Neural cell (in vitro differentiated cells): ENCODE measurements at regions not wholly inside any gene's neighbourhood (a gene's known extent, or its start where the extent isn't known, plus 50 kb on each side); places are given as distances from the start of the nearest gene placed in this dataset.

ENCODE experiments used
- H2AFZ ChIP-seq: fragments of 200-600, 300-800 bp; sonication (generic), shearing (Covaris generic); 2 replicates; pipeline ENCODE4 v1.6.0; 2014; ENCODE audit warnings: low read depth, mild to moderate bottlenecking, antibody characterized with exemption, low read length, moderate library complexity
- H3F3A ChIP-seq: fragments of 200-600 bp; shearing (Covaris generic); 2 replicates; pipeline ENCODE4 v1.6.1; 2016; ENCODE audit warnings: mild to moderate bottlenecking, moderate library complexity, mixed read lengths, antibody characterized with exemption, low read length; ENCODE audit not compliant: insufficient read depth, poor library complexity, severe bottlenecking
- H3K27ac ChIP-seq: fragments of 200-600, 300-800 bp; sonication (generic), shearing (Covaris generic); 2 replicates; pipeline ENCODE4 v1.5.1; 2014; ENCODE audit warnings: mild to moderate bottlenecking, low read length, moderate library complexity
- H3K27me3 ChIP-seq: fragments of 300-800, 200-600 bp; sonication (generic), shearing (Covaris generic); 2 replicates; pipeline ENCODE4 v1.6.0; 2014; ENCODE audit warnings: mild to moderate bottlenecking, low read depth, low read length, moderate library complexity; ENCODE audit not compliant: insufficient read depth
- H3K36me3 ChIP-seq: fragments of 300-800, 200-600 bp; sonication (generic), shearing (Covaris generic); 2 replicates; pipeline ENCODE4 v1.5.1; 2014; ENCODE audit warnings: mild to moderate bottlenecking, antibody characterized with exemption, low read length, moderate library complexity; ENCODE audit not compliant: insufficient read depth
- H3K4me2 ChIP-seq: fragments of 300-800, 200-600 bp; sonication (generic), shearing (Covaris generic); 2 replicates; pipeline ENCODE4 v1.6.0; 2014; ENCODE audit warnings: mild to moderate bottlenecking, low read length
- H3K4me3 ChIP-seq: fragments of 300-800, 200-600 bp; sonication (generic), shearing (Covaris generic); 2 replicates; pipeline ENCODE4 v1.5.1; 2014; ENCODE audit warnings: mild to moderate bottlenecking, low read length, moderate library complexity
- H3K79me2 ChIP-seq: fragments of 200-600 bp; shearing (Covaris generic); replicated peaks from 2 replicates; pipeline ENCODE4 v1.6.0; 2014; ENCODE audit warnings: mild to moderate bottlenecking, low read length, moderate library complexity; ENCODE audit not compliant: insufficient read depth
- H3K9ac ChIP-seq: fragments of 300-800, 200-600 bp; sonication (generic), shearing (Covaris generic); 2 replicates; pipeline ENCODE4 v1.6.1; 2016; ENCODE audit warnings: mild to moderate bottlenecking, low read length, mixed read lengths
- H3K9me2 ChIP-seq: fragments of 200-600 bp; shearing (Covaris generic); 2 replicates; pipeline ENCODE4 v1.6.1; 2016; ENCODE audit warnings: mild to moderate bottlenecking, low read length, mixed read lengths; ENCODE audit not compliant: insufficient read depth
- H3K9me3 ChIP-seq: fragments of 200-600, 300-800 bp; sonication (generic), shearing (Covaris generic); 2 replicates; pipeline ENCODE4 v1.6.1; 2016; ENCODE audit warnings: mild to moderate bottlenecking, mixed run types, low read length, moderate library complexity, mixed read lengths
- H4K20me1 ChIP-seq: fragments of 200-600 bp; shearing (Covaris generic); 2 replicates; pipeline ENCODE4 v1.6.1; 2016; ENCODE audit warnings: mild to moderate bottlenecking, mixed run types; ENCODE audit not compliant: insufficient read depth
- EP300 ChIP-seq: fragments of 450-650 bp; conservative IDR thresholded peaks from 2 replicates; pipeline ENCODE4 v1.6.1; 2014; ENCODE audit warnings: antibody characterized with exemption, mild to moderate bottlenecking, moderate library complexity; ENCODE audit not compliant: poor library complexity, severe bottlenecking
- EZH2 ChIP-seq: fragments of 200-600, 300-800 bp; shearing (Covaris generic), sonication (generic); IDR thresholded peaks from 2 replicates; pipeline ENCODE4 v1.6.1; 2014; ENCODE audit warnings: antibody characterized with exemption, low read length, borderline replicate concordance, mild to moderate bottlenecking; ENCODE audit not compliant: insufficient read depth, poor library complexity, severe bottlenecking
- MXI1 ChIP-seq: fragments of 450-650 bp; conservative IDR thresholded peaks from 2 replicates; pipeline ENCODE4 v1.6.1; 2014; ENCODE audit warnings: antibody characterized with exemption, mild to moderate bottlenecking; ENCODE audit not compliant: poor library complexity, severe bottlenecking
- POLR2AphosphoS5 ChIP-seq: IDR thresholded peaks from 2 replicates; pipeline ENCODE4 v1.6.1; 2012
- RAD21 ChIP-seq: fragments of 450-650 bp; conservative IDR thresholded peaks from 2 replicates; pipeline ENCODE4 v1.6.1; 2014; ENCODE audit warnings: antibody characterized with exemption, mild to moderate bottlenecking, moderate library complexity
- SMC3 ChIP-seq: fragments of 450-650 bp; conservative IDR thresholded peaks from 2 replicates; pipeline ENCODE4 v1.6.1; 2014; ENCODE audit warnings: antibody characterized with exemption, mild to moderate bottlenecking, moderate library complexity; ENCODE audit not compliant: poor library complexity
- TAF1 ChIP-seq: IDR thresholded peaks from 2 replicates; pipeline ENCODE4 v1.6.1; 2012; ENCODE audit warnings: low read depth
- TF ChIP-seq, protein P1 (sequence below): IDR thresholded peaks from 2 replicates; pipeline ENCODE4 v1.6.1; 2012; ENCODE audit warnings: borderline replicate concordance
- TF ChIP-seq, protein P2 (sequence below): fragments of 450-650 bp; IDR thresholded peaks from 2 replicates; pipeline ENCODE4 v1.5.1; 2014; ENCODE audit warnings: antibody characterized with exemption, mild to moderate bottlenecking, moderate library complexity; ENCODE audit not compliant: poor library complexity, severe bottlenecking

DNA sequence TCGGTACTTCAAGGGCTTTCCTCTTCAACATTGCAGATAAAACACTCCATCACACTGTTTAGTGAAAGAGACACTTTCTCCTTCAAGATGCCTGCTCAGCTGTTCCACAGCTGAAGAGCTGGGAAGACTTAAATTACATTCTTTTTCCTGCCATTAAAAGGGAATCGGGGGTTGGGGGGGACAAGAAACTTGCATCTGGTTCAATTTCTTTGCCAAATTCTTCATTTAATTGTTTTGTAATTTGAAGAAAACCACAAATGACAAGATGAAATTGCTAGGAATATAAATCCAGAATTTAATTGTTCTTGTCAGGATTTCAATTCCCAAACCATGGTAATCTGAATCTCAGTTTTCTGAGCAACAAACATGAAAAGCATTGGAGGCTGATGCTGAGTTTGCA, 478.3 kb downstream of the EBF1 start:
- Histone ChIP-seq H3F3A (no peaks in the 10 kb centered on the region), H3K4me2 (no peak overlapping the region), H3K9ac (no peak overlapping the region), H3K4me3 (no peak overlapping the region), H3K9me2 (no peaks in the 10 kb centered on the region), H3K27me3 (no peaks in the 10 kb centered on the region), H3K36me3 (no peaks in the 10 kb centered on the region), H4K20me1 (no peaks in the 10 kb centered on the region), H2AFZ (no peak overlapping the region), H3K9me3 (no peaks in the 10 kb centered on the region), H3K27ac (peak overlapping the region; percentile 18), H3K79me2 (no peaks in the 10 kb centered on the region)
- TF ChIP-seq, protein P1, sequence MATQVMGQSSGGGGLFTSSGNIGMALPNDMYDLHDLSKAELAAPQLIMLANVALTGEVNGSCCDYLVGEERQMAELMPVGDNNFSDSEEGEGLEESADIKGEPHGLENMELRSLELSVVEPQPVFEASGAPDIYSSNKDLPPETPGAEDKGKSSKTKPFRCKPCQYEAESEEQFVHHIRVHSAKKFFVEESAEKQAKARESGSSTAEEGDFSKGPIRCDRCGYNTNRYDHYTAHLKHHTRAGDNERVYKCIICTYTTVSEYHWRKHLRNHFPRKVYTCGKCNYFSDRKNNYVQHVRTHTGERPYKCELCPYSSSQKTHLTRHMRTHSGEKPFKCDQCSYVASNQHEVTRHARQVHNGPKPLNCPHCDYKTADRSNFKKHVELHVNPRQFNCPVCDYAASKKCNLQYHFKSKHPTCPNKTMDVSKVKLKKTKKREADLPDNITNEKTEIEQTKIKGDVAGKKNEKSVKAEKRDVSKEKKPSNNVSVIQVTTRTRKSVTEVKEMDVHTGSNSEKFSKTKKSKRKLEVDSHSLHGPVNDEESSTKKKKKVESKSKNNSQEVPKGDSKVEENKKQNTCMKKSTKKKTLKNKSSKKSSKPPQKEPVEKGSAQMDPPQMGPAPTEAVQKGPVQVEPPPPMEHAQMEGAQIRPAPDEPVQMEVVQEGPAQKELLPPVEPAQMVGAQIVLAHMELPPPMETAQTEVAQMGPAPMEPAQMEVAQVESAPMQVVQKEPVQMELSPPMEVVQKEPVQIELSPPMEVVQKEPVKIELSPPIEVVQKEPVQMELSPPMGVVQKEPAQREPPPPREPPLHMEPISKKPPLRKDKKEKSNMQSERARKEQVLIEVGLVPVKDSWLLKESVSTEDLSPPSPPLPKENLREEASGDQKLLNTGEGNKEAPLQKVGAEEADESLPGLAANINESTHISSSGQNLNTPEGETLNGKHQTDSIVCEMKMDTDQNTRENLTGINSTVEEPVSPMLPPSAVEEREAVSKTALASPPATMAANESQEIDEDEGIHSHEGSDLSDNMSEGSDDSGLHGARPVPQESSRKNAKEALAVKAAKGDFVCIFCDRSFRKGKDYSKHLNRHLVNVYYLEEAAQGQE = no peak
- TF ChIP-seq RAD21 (no peak), MXI1 (no peak), TAF1 (no peak), EZH2 (no peak), EP300 (no peak), POLR2AphosphoS5 (no peak), SMC3 (no peak)
- TF ChIP-seq, protein P2, sequence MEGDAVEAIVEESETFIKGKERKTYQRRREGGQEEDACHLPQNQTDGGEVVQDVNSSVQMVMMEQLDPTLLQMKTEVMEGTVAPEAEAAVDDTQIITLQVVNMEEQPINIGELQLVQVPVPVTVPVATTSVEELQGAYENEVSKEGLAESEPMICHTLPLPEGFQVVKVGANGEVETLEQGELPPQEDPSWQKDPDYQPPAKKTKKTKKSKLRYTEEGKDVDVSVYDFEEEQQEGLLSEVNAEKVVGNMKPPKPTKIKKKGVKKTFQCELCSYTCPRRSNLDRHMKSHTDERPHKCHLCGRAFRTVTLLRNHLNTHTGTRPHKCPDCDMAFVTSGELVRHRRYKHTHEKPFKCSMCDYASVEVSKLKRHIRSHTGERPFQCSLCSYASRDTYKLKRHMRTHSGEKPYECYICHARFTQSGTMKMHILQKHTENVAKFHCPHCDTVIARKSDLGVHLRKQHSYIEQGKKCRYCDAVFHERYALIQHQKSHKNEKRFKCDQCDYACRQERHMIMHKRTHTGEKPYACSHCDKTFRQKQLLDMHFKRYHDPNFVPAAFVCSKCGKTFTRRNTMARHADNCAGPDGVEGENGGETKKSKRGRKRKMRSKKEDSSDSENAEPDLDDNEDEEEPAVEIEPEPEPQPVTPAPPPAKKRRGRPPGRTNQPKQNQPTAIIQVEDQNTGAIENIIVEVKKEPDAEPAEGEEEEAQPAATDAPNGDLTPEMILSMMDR = no peak

- H3K9me3 ChIP-seq = no peaks in the 10 kb centered on the region
- no peak overlapping the region for H3K9ac ChIP-seq
- no peak overlapping the region for H2AFZ ChIP-seq
- H3K36me3 ChIP-seq = no peaks in the 10 kb centered on the region
- no peaks in the 10 kb centered on the region for H3K9me2 ChIP-seq
- H3K27ac ChIP-seq = no peak overlapping the region
- no peak overlapping the region for H3K4me2 ChIP-seq
- H4K20me1 ChIP-seq = no peaks in the 10 kb centered on the region
- no peaks in the 10 kb centered on the region for H3K79me2 ChIP-seq
- no peak for TF ChIP-seq MXI1
- TF ChIP-seq, protein P1 = no peak
- TF ChIP-seq, protein P2 = no peak
- no peak for TF ChIP-seq TAF1
- no peak for TF ChIP-seq POLR2AphosphoS5
- no peak for TF ChIP-seq EP300
- no peak for TF ChIP-seq SMC3
- no peak for TF ChIP-seq RAD21
- TF ChIP-seq EZH2 = no peak
- H3F3A ChIP-seq = no peaks in the 10 kb centered on the region
- no peak overlapping the region for H3K4me3 ChIP-seq
- H3K27me3 ChIP-seq = no peaks in the 10 kb centered on the region
Measured at GRCh38 chr5:158619083-158619788, 480.5 kb downstream of the EBF1 start.
